DND-41 (cell line): ENCODE measurements at regions not wholly inside any gene's neighbourhood (a gene's known extent, or its start where the extent isn't known, plus 50 kb on each side); places are given as distances from the start of the nearest gene placed in this dataset.

Source experiments
- ATAC-seq: fragments of 200-7000 bp; cut with Tn5 transposase; 3 replicates; pipeline ENCODE4 v1.9.1; 2021; ENCODE audit warnings: low read depth; ENCODE audit not compliant: insufficient read depth
- DNase-seq: peaks from one replicate; pipeline ENCODE4 v3.0.0-alpha.2; 2020
- H2AFZ ChIP-seq: 2 replicates; pipeline ENCODE4 v1.6.0; 2012; ENCODE audit warnings: low read depth, low read length
- H3K27ac ChIP-seq: 2 replicates; pipeline ENCODE4 v1.5.1; 2012; ENCODE audit warnings: low read length, inconsistent platforms
- H3K27me3 ChIP-seq: fragments of 200-600 bp; sonication (generic); 2 replicates; pipeline ENCODE4 v1.6.0; 2012; ENCODE audit warnings: low read length, mild to moderate bottlenecking, inconsistent platforms; ENCODE audit not compliant: insufficient read depth, poor library complexity
- H3K36me3 ChIP-seq: 2 replicates; pipeline ENCODE4 v1.5.1; 2012; ENCODE audit warnings: low read length, inconsistent platforms; ENCODE audit not compliant: insufficient read depth
- H3K4me1 ChIP-seq: 2 replicates; pipeline ENCODE4 v1.5.1; 2012; ENCODE audit warnings: mild to moderate bottlenecking, low read length; ENCODE audit not compliant: insufficient read depth
- H3K4me2 ChIP-seq: 2 replicates; pipeline ENCODE4 v1.6.0; 2012; ENCODE audit warnings: mild to moderate bottlenecking, moderate library complexity, low read length, inconsistent platforms; ENCODE audit not compliant: insufficient read depth
- H3K4me3 ChIP-seq, 2 experiments: fragments of 200-600 bp in 1 of 2; shearing (Covaris generic) in 1 of 2; 2 replicates each; pipeline ENCODE4 v1.5.1; 2012 to 2016; ENCODE audit warnings: inconsistent platforms in 2 of 2, low read length in 2 of 2, mild to moderate bottlenecking in 2 of 2, low read depth in 1 of 2, moderate library complexity in 1 of 2
- H3K79me2 ChIP-seq: 2 replicates; pipeline ENCODE4 v1.6.0; 2012; ENCODE audit warnings: low read length, inconsistent platforms; ENCODE audit not compliant: insufficient read depth
- H3K9ac ChIP-seq: 2 replicates; pipeline ENCODE4 v1.6.0; 2012; ENCODE audit warnings: low read depth, mild to moderate bottlenecking, inconsistent platforms, low read length, moderate library complexity
- H3K9me3 ChIP-seq: 2 replicates; pipeline ENCODE4 v1.5.1; 2012; ENCODE audit warnings: low read length, moderate library complexity, mild to moderate bottlenecking, inconsistent platforms; ENCODE audit not compliant: insufficient read depth, severe bottlenecking
- H4K20me1 ChIP-seq: 2 replicates; pipeline ENCODE4 v1.6.0; 2012; ENCODE audit warnings: low read length; ENCODE audit not compliant: insufficient read depth
- CTCF ChIP-seq: IDR thresholded peaks from 2 replicates; pipeline ENCODE4 v1.5.1; 2012; ENCODE audit warnings: borderline replicate concordance, low read length, moderate library complexity, mild to moderate bottlenecking; ENCODE audit not compliant: poor library complexity, severe bottlenecking; ENCODE audit errors: extremely low read depth
- EZH2 ChIP-seq: IDR thresholded peaks from 3 replicates; pipeline ENCODE4 v1.6.1; 2012; ENCODE audit warnings: borderline replicate concordance, low read depth, mild to moderate bottlenecking, moderate library complexity, low read length, inconsistent platforms; ENCODE audit not compliant: severe bottlenecking

GRCh38 chr5:72036951-72037350, 70.3 kb upstream of the MAP1B start:
- H3K9ac ChIP-seq = no peak overlapping the region
- H3K27ac ChIP-seq = no peak overlapping the region
- no peak overlapping the region for H3K4me3 ChIP-seq
- H3K4me1 ChIP-seq = no peaks in the 10 kb centered on the region
- no peaks in the 10 kb centered on the region for H3K79me2 ChIP-seq
- H2AFZ ChIP-seq = no peak overlapping the region
- H3K9me3 ChIP-seq = no peaks in the 10 kb centered on the region
- no peak overlapping the region for H3K4me2 ChIP-seq
- H3K36me3 ChIP-seq = no peaks in the 10 kb centered on the region
- no peak for ATAC-seq
- peaks cover 13% of the 10 kb centered on the region for H3K27me3 ChIP-seq
- DNase-seq = no peak
- no peaks in the 10 kb centered on the region for H4K20me1 ChIP-seq
- no peak for TF ChIP-seq CTCF
- TF ChIP-seq EZH2 = no peak

- no peak overlapping the region for H3K4me3 ChIP-seq
- no peak overlapping the region for H2AFZ ChIP-seq
- no peak for DNase-seq
- no peak overlapping the region for H3K27ac ChIP-seq
- H3K27me3 ChIP-seq = peaks cover 6% of the 10 kb centered on the region
- H3K4me1 ChIP-seq = no peaks in the 10 kb centered on the region
- no peak overlapping the region for H3K4me2 ChIP-seq
- H4K20me1 ChIP-seq = no peaks in the 10 kb centered on the region
- H3K9ac ChIP-seq = no peak overlapping the region
- no peaks in the 10 kb centered on the region for H3K36me3 ChIP-seq
- no peaks in the 10 kb centered on the region for H3K9me3 ChIP-seq
- no peak for ATAC-seq
- no peak for TF ChIP-seq EZH2
- TF ChIP-seq CTCF = no peak
- no peaks in the 10 kb centered on the region for H3K79me2 ChIP-seq
Observed at GRCh38 chr5:72040513-72040912, 66.8 kb upstream of the MAP1B start.

- Histone ChIP-seq H3K4me3 (no peak overlapping the region), H3K79me2 (no peaks in the 10 kb centered on the region), H2AFZ (no peak overlapping the region), H3K4me2 (no peak overlapping the region), H3K27ac (no peak overlapping the region), H3K36me3 (no peaks in the 10 kb centered on the region), H3K27me3 (peaks cover 4% of the 10 kb centered on the region), H3K4me1 (no peaks in the 10 kb centered on the region), H3K9me3 (no peaks in the 10 kb centered on the region), H3K9ac (no peak overlapping the region), H4K20me1 (no peaks in the 10 kb centered on the region)
- DNase-seq (no peak), ATAC-seq (no peak)
- no peak for TF ChIP-seq EZH2
- TF ChIP-seq CTCF = no peak
Observed at GRCh38 chr5:72041654-72042053, 65.6 kb upstream of the MAP1B start.

GRCh38 chr5:72042097-72042496, 65.2 kb upstream of the MAP1B start:
- Histone ChIP-seq H3K27ac (no peak overlapping the region), H3K36me3 (no peaks in the 10 kb centered on the region), H3K79me2 (no peaks in the 10 kb centered on the region), H4K20me1 (no peaks in the 10 kb centered on the region), H3K4me1 (no peaks in the 10 kb centered on the region), H3K4me2 (no peak overlapping the region), H3K9ac (no peak overlapping the region), H3K27me3 (peaks cover 4% of the 10 kb centered on the region), H2AFZ (no peak overlapping the region), H3K9me3 (no peaks in the 10 kb centered on the region), H3K4me3 (no peak overlapping the region)
- DNase-seq = no peak
- no peak for TF ChIP-seq CTCF
- TF ChIP-seq EZH2 = no peak
- no peak for ATAC-seq
